BJ (cell line): ENCODE measurements at regions not wholly inside any gene's neighbourhood (a gene's known extent, or its start where the extent isn't known, plus 50 kb on each side); places are given as distances from the start of the nearest gene placed in this dataset.

Source experiments
- CTCF ChIA-PET: fragments of 350-600 bp; formaldehyde crosslinking; extraction: SDS; loops from one replicate; lab custom pipeline; 2021; ENCODE audit warnings: antibody characterized with exemption, inconsistent platforms; lab: Yijun Ruan, JAX
- POLR2A ChIA-PET: fragments of 300-600 bp; sonication (Branson Sonifier 250); formaldehyde crosslinking; extraction: SDS; loops from one replicate; lab custom pipeline; 2021; ENCODE audit warnings: antibody characterized with exemption; lab: Charles Lee
- DNase-seq: peaks from one replicate; pipeline ENCODE4 v3.0.0-alpha.2; 2011; ENCODE audit warnings: low read depth
- H3K27me3 ChIP-seq: 2 replicates; pipeline ENCODE4 v1.6.0; 2011; ENCODE audit warnings: low read length; ENCODE audit not compliant: control insufficient read depth, insufficient read depth
- H3K36me3 ChIP-seq: 2 replicates; pipeline ENCODE4 v1.5.1; 2011; ENCODE audit warnings: low read length; ENCODE audit not compliant: control insufficient read depth, insufficient read depth
- H3K4me3 ChIP-seq: 2 replicates; pipeline ENCODE4 v1.5.1; 2011; ENCODE audit warnings: low read depth, mild to moderate bottlenecking, control low read depth, low read length
- TF ChIP-seq, protein P1 (sequence below): IDR thresholded peaks from 2 replicates; pipeline ENCODE4 v1.5.1; 2011; ENCODE audit warnings: low read depth, mild to moderate bottlenecking, control low read depth, inconsistent platforms, low read length, moderate library complexity; ENCODE audit not compliant: insufficient read depth

DNA sequence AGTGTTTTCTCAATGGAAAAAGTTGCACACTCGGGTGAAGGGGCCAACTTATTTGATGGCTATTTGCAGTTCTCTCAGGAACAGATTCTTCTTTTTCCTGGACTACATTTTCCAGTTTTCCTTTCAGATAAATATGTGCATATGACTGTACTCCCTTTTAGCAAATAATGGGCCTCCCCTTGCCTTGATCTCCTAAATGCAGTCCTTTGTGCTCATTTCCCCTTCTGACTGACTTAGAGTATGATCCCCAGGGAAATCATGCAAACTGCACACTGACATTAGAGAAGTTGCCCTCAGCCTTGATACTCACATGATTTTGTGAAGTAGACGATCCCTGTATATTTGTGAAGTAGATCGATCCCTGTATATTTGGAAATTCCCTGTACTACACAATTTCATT lies 492.9 kb upstream of the NOVA1 start:
- Histone ChIP-seq H3K27me3 (no peaks in the 10 kb centered on the region), H3K4me3 (no peak overlapping the region), H3K36me3 (no peaks in the 10 kb centered on the region)
- ChIA-PET CTCF (no interaction called here), POLR2A (no interaction called here)
- no peak for DNase-seq
- TF ChIP-seq, protein P1, sequence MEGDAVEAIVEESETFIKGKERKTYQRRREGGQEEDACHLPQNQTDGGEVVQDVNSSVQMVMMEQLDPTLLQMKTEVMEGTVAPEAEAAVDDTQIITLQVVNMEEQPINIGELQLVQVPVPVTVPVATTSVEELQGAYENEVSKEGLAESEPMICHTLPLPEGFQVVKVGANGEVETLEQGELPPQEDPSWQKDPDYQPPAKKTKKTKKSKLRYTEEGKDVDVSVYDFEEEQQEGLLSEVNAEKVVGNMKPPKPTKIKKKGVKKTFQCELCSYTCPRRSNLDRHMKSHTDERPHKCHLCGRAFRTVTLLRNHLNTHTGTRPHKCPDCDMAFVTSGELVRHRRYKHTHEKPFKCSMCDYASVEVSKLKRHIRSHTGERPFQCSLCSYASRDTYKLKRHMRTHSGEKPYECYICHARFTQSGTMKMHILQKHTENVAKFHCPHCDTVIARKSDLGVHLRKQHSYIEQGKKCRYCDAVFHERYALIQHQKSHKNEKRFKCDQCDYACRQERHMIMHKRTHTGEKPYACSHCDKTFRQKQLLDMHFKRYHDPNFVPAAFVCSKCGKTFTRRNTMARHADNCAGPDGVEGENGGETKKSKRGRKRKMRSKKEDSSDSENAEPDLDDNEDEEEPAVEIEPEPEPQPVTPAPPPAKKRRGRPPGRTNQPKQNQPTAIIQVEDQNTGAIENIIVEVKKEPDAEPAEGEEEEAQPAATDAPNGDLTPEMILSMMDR: no peak

DNA sequence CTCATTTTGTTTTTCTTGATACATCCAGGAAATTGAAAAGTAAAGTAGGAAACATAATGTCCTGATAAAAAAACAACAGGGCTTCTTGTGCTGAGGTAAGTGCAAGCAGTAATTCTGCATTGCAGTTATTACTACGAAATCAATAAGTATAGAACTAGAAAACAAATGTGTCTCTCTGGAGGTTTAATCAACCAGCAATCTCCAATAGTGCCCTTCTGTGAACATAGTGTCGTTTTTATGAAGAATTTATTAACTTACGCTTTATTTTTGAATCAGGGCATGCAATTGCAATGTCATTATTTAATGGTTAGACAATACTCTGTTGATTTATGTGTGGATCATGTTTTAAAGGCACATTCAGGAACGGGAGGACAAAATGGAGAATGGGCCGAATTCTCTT lies 494.1 kb upstream of the NOVA1 start:
- no peaks in the 10 kb centered on the region for H3K27me3 ChIP-seq
- TF ChIP-seq, protein P1: no peak
- no peaks in the 10 kb centered on the region for H3K36me3 ChIP-seq
- no peak overlapping the region for H3K4me3 ChIP-seq
- DNase-seq: no peak
- ChIA-PET POLR2A (no interaction called here), CTCF (no interaction called here)

DNA sequence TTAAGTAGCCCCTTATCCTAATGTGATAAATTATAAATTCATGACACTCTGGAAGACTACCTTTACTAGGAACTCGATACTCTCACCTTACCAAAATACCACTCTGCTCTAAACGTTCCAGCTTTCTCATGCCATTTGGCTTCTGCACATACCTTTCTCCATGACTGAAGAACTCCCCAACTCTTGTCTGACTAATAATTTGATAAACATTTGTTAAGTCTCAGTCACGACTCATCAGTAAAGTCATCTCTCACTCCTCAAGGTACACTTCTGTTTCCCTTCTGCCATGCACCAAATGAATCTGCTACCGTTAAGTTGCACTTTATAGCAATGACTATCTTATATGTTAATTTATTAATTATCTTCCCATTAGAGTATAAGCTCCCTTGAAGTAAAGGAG lies 498.3 kb upstream of the NOVA1 start:
- no peaks in the 10 kb centered on the region for H3K27me3 ChIP-seq
- CTCF ChIA-PET: no interaction called here
- no peak for DNase-seq
- POLR2A ChIA-PET: no interaction called here
- no peak overlapping the region for H3K4me3 ChIP-seq
- no peaks in the 10 kb centered on the region for H3K36me3 ChIP-seq
- TF ChIP-seq, protein P1: no peak

- no peak for DNase-seq
- Histone ChIP-seq H3K27me3 (no peaks in the 10 kb centered on the region), H3K4me3 (no peak overlapping the region), H3K36me3 (no peaks in the 10 kb centered on the region)
- POLR2A ChIA-PET: no interaction called here
- CTCF ChIA-PET: no interaction called here
- TF ChIP-seq, protein P1: no peak
Measured at GRCh38 chr14:27098451-27098850, 500.6 kb upstream of the NOVA1 start.

DNA sequence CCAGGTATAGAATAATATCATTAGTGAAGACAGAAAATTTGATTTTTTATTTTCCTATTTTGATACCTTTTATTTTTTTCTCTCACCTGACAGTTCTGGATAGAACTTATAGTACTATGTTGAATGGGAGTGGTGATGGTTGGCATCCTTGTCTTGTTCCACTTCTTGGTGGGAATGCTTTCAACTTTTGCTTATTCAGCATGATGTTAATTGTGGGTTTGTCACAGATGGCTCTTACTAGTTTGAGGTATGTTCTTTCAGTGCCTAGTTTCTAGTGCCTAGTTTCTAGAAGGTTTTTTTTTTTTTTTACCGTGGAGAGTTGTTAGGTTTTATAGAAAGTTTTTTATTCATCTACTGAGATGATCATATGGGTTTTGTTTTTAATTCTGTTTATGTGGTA lies 516.3 kb upstream of the NOVA1 start:
- ChIA-PET CTCF (no interaction called here), POLR2A (no interaction called here)
- Histone ChIP-seq H3K4me3 (no peak overlapping the region), H3K27me3 (no peaks in the 10 kb centered on the region), H3K36me3 (no peaks in the 10 kb centered on the region)
- no peak for DNase-seq
- TF ChIP-seq, protein P1: no peak
